HG03103 (cell line): ENCODE measurements at regions not wholly inside any gene's neighbourhood (a gene's known extent, or its start where the extent isn't known, plus 50 kb on each side); places are given as distances from the start of the nearest gene placed in this dataset.
A peak's percentile ranks its signal among the peaks of the same experiment; 100 is the strongest.

Source experiments
- ATAC-seq: cut with Tn5 transposase; IDR thresholded peaks from one replicate; pipeline ENCODE4 v1.9.1; 2021; ENCODE audit warnings: low read depth; ENCODE audit not compliant: unreplicated experiment

- ATAC-seq: no peak
Observed at GRCh38 chr1:55714230-55714629, 499.1 kb upstream of the USP24 start.

- no peak for ATAC-seq
Observed at GRCh38 chr1:55713516-55713915, 498.4 kb upstream of the USP24 start.

DNA sequence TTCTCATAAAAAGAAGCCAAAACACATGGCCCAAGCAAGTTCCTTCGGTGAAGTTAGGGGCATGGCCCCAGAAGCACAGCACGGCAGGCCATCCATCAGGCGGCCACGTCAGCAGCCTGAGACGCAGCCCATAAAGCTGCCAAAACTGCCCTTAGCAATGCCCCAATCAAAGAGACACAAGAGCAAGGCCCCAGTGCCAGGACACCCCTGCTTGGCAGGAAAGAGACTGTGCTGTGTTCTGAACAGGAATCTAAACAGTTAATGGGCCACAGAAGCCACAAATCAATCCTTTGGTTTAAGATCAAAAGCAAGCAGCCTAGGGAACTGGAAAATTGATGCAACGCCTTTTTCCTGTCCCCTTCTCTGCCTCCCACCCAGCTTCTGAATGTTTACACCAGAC, 497.0 kb upstream of the USP24 start:
- no peak for ATAC-seq

DNA sequence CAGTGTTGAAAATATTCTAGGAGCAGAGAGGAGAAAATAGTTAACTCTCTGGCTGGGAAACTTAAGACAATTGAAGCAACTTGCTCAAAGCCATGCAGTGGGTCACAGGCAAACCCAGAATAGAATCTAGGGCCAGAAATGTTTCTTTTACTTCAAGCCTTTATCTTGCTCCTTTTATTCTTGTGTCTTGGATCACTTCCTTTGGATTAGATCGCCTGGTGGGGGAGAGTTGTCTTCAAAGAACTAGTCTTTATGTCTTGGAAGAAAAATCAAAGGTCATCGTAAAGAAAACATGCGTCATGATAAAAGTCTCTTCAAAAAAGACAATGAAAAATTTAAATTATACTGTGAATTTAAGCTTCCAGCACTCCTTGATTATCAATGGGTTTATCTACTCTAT, 493.6 kb upstream of the USP24 start:
- ATAC-seq: no peak

DNA sequence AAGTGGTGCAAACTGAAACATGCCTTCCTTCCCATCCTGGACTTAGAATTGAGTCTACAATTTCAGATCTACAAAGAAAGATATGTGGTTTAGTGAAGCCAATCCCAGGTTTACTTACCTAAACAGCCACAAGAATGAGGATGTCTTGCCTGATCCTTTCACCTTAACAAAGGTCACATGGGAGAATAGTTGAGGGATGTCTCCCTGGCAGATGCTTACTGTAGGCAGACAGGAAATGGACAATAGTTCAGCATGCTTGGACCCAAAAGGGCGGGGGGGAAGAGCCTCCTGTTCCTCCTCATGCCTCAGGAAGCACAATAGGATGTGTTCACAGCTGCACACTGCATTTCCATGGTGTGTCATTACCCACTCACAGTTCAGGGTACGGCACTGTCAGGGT, 492.7 kb upstream of the USP24 start:
- ATAC-seq: no peak

GRCh38 chr1:55707196-55707595, 492.0 kb upstream of the USP24 start:
- ATAC-seq: no peak

- ATAC-seq: no peak
Observed at GRCh38 chr1:55706397-55706796, 491.2 kb upstream of the USP24 start.

- ATAC-seq: no peak
Observed at GRCh38 chr1:55703726-55704363, 488.7 kb upstream of the USP24 start.

- peak; percentile 81 for ATAC-seq
Observed at GRCh38 chr1:55702064-55702463, 486.9 kb upstream of the USP24 start.

DNA sequence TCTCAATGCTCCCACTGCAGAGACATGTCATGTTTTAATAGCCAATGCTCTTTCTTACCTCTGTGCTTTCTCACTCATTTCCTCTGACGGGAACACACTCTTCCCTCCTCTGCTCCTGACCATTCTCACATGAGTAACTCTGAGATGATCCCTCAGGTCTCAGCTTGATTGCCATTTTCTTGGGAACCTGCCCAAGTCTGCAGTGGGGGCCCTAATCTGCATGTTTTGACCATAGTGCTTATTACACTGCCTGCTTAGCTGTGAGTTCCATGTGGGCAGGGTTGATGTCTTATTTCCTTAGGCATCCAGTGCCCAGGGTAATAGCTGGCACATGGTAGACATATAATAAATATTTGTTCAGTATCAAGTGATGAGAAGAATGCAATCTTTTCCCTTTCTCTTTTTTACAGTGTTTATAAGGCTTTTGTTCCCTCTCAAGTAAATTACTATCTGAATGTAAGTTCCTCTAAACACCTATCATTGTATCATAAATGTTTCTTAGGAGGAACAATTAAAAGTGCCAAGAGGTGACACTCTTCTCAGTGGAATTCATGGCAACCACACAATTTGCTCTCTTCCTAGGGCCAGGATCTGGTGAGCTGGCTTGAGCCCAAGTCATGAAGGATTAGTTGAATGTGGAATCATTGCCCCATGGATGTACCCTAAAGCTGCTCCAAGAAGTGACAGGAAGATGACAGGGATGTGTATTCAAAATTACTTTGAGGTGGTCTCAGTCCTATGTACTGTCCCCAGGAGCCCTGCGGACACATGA, 485.4 kb upstream of the USP24 start:
- no peak for ATAC-seq

GRCh38 chr1:55699228-55699627, 484.1 kb upstream of the USP24 start:
- ATAC-seq: no peak

GRCh38 chr1:55697997-55698535, 482.9 kb upstream of the USP24 start:
- no peak for ATAC-seq

DNA sequence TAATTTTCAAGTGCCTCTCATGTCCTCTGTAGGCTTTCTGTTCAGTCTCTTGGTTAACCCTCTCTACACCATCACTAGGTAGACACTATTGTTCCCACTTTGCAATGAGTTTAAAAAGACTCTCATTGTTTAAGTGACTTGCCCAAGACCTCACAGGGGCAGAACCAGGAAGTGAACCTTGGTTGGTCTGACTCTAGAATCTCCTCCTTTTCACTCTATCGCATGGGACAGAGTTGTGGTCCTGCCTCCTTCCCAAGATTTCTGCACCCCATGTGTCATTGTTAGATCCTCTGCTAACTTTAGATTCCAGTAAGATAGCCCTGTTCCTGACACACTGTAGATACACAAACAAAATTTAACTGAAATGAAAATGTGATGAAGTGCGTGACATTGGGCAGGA, 481.7 kb upstream of the USP24 start:
- no peak for ATAC-seq

- ATAC-seq: no peak
Observed at GRCh38 chr1:55696181-55696754, 481.1 kb upstream of the USP24 start.

- ATAC-seq: no peak
Observed at GRCh38 chr1:55695552-55695951, 480.4 kb upstream of the USP24 start.

GRCh38 chr1:55695151-55695550, 480.0 kb upstream of the USP24 start:
- ATAC-seq: no peak

GRCh38 chr1:55694310-55694801, 479.2 kb upstream of the USP24 start:
- no peak for ATAC-seq

DNA sequence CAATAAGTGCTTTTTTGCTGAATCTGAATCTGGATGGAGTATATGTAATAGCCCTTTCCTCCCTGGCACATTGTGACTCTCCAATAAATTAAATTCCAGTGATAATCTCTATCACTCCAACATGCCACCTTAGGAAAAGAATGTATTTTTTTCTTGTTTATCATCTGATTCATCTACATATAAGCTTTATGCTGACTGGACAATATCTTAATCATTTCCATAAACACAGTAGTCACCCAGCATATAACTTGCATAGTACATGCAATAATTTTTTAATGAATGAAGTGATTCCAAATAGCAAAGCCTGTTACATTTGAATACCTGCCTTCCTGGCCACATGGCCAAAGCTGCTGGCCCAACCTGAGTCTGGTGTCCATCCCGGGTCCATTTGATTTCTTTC, 477.6 kb upstream of the USP24 start:
- no peak for ATAC-seq

DNA sequence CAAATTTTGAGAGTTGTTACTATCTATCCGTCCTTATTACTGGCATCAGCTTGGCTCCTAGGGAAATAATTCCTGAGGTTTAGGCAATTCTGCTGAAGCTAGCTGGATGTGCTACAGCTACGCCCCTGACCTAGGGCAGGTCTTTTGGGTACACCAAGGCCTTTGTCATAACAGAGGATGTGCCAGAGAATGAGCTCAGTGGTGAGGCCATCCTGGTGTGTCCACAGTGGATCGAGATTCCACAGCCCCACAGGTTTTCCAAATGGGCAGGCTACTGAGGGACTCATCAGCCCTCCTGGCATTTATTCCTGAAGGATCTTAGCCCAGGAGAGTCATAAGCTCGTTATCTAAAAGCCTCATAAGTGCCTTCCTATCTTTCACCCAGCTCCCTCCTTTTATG, 475.2 kb upstream of the USP24 start:
- no peak for ATAC-seq

DNA sequence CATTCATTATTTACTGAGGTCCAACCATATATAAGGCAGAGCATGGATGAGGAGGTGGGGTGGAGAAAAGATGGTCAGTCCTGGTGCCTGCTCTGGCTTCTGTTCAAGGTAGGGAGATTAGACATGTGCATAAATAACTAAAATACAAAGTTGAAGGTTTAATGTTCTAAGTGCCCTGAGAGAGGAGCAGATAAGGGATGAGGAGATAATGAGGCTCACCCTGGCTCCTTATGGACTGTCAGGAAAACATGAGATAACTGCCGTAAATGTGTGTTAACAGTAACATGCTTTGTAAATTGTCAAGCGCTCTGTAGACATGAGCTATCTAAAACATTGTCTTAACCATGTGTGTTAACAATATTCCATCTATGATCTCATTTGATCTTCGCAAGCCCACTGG, 474.6 kb upstream of the USP24 start:
- ATAC-seq: no peak

DNA sequence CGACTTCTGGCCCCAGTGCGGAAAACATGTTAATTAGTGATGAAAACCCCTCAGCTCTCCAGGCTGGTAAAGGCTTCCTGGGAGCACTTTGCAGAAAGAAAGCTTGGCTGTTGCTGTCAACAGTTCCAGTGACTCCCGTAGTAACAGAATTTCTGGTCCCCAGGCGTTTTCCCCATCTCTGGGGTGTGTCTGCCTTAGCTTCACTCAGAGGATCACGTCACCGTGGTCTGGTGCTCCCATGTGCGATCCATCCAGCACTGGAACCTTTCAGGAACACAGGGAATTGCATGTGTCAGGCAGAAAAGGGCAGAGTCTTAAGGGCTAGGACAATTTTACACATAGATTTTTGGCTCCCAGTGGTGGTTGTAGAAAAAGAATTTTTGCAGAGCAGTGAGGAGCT, 470.4 kb upstream of the USP24 start:
- no peak for ATAC-seq
